ENCODE measurements at regions not wholly inside any gene's neighbourhood (a gene's known extent, or its start where the extent isn't known, plus 50 kb on each side); places are given as distances from the start of the nearest gene placed in this dataset.

DNA sequence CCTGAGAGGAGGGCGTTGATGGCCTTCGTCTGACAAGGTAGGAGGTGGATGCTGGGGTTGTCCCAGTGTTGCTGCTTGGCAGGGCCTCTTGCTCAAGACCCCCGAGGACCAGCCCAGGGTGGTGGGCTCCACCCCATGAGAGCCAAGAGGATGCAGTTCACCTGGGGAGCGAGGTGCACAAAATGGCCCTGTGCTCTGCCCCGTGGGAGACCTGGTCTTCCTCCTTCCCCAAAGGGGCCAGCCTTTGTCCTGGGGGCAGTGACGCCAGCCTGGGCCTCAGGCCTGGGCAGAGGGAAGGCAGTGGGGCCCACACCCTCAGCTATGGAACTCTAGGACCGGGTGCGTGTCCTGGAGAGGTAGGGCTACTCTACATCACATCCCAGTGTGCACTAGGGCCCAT, 1233.3 kb downstream of the TBC1D22A start:
- no peak for DNase-seq (ENCODE audit: low spot score)

DNA sequence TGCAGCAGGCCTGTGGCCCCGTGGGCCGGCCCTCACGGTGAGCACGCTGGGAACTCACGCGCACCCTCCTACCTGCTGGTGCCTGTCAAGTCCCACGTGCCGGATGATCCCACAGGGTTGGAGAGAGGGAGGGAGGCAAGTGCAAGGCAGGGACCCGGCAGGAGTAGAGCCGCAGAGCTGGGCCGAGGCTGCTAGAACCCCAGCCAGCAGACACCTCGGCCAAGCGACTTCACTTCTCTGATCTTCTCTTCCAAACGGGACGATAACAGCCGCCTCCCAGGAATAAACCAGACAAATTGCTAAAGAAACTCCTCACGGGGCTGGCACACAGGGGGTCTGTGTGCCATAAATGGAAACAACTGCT, 1232.8 kb downstream of the TBC1D22A start:
- no peak for DNase-seq (ENCODE audit: low spot score)

- no peak for DNase-seq (ENCODE audit: low spot score)
These were observed 1232.3 kb downstream of the TBC1D22A start for GRCh38 chr22:47994601-47995263.

DNA sequence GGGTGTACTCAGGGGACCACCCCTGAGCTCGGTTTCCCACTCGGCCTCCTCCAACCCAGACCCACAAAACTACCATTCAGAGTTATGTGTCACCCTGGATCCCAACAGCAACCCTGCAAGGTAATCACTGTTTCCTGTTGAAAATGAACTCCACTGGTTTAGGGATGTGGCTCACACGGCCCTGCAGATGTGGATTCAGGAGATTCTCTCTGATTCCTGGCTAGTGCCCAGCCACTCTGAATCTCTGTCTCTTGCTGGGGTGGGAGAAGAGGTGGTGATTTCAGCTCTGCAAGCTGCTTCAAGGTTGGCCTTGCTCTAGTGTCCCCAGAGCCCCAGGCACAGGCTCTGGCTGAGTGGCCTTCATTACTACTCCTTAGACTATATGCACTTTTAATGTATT, 1231.6 kb downstream of the TBC1D22A start:
- DNase-seq (ENCODE audit: low spot score), result no peak

- DNase-seq (ENCODE audit: low spot score), result no peak
These were observed 1228.0 kb downstream of the TBC1D22A start for GRCh38 chr22:47990481-47990880.

- no peak for DNase-seq (ENCODE audit: low spot score)
These were observed 1225.5 kb downstream of the TBC1D22A start for GRCh38 chr22:47987885-47988515.

DNA sequence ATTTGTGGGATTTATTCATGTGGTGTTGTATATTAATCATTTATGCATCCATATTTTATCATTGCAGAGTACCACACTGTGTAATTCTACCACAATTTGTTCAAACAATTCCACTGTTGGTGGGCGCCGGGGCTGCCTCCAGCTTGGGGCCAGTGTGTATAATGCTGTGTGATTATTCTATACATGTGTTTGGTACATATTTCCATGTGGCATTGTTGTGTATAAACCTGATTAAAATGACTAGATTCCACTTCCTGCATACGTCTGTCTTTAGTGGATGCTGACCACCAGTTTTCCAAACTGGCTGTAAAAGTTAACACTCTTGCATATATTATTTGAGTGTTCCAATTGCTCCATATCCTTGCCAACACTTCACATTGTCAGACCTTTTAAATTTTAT, 1213.8 kb downstream of the TBC1D22A start:
- DNase-seq (ENCODE audit: low spot score), result no peak

DNA sequence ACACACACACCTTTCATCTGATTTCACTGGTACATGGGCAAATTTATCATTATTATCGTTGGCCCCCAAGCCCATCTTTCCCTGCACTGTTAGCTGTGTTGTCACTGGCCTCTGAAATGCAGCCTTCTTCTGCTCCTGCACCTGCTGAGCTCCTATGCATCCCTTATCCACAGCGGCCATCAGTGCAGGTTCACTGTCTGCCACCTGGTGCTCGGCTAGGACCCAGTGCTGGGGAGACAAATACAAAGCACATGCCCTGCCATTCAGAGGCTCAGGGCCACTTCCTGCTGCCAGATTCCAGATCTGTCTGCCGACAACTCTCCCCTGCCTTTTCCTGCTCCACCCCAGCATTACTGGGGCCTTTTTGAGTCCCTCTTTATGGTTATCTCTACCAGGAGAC, 1205.4 kb downstream of the TBC1D22A start:
- DNase-seq (ENCODE audit: low spot score), result no peak

- DNase-seq (ENCODE audit: low spot score), result no peak
These were observed 1203.9 kb downstream of the TBC1D22A start for GRCh38 chr22:47966316-47966715.

- no peak for DNase-seq (ENCODE audit: low spot score)
These were observed 1203.4 kb downstream of the TBC1D22A start for GRCh38 chr22:47965896-47966295.

DNA sequence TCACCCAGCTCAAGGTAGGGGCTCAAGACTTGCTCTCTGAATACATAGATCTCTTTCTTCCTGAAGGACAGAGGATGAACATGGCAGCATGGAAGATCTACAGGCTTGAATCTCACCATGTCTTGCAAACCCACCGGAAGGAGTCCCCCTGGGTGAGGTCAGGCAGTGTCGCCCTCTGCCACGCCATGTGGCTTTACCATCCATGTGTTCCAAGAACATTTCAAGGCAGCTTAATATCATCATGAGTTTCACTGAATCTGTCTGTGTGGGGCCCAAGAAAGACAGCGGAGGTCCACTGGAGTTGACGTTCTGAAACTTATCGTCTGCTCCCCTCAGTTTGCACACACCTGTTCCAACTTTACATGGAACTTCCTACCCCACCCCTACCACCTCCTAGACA, 1202.6 kb downstream of the TBC1D22A start:
- DNase-seq (ENCODE audit: low spot score), result no peak

DNA sequence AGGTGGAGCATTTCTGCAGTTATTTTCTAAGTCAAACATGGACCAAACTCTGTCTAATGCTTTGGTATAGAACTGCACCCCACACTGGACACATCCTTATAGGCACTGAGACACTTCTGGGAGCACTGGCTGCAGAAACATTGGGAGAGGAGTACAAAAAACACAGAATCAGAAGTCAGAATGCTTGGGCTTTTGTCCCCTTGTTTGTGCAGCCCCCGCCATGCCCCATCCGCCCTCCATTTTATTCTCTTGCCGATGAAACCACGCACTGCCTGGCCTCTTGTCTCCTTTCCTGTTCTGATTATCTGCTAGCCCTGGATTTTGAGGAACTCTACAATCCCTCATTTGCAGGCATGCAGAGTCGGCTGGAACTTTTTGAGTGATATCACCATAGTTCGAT, 1201.2 kb downstream of the TBC1D22A start:
- no peak for DNase-seq (ENCODE audit: low spot score)

GRCh38 chr22:47957649-47958048, 1195.2 kb downstream of the TBC1D22A start:
- no peak for DNase-seq (ENCODE audit: low spot score)

DNA sequence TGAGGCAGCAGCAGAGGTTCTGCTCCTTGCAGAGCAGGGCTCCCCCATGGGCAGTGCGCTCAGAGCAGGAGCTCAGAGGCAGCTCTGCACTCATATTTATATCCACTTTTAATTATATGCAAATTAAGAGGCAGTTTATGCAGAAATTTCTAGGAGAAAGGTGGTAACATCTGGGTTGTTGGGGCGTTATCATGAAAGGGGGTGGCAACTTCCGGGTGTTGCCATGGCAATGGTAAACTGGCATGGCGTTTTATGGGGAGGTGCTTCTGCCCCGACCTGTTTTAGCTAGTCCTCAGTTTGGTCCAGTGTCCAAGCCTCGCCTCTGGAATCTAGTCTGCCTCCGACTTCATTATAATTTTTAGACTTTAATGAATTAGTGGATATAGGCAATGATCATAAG, 1191.7 kb downstream of the TBC1D22A start:
- no peak for DNase-seq (ENCODE audit: low spot score)

DNA sequence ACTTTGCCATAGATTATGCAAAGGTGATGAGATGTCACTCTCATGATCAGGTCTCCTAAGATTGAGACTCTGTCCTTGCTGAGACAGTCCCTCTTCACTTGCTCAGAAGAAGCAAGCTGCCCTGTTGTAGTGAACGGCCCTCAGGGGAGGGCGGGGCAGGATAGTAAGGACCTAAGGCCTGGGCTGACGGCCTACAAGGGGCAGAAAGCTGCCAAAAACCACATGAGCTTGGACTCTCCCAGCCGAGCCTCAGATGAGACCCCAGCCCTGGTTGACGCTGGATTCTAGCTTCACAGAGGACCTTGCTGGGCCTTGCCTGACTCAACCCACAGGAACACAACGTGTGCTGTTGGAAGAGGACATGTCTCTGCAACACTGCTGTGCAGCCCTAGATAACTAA, 1182.5 kb downstream of the TBC1D22A start:
- DNase-seq (ENCODE audit: low spot score), result no peak

- DNase-seq (ENCODE audit: low spot score), result no peak
These were observed 1181.6 kb downstream of the TBC1D22A start for GRCh38 chr22:47943729-47944700.

DNA sequence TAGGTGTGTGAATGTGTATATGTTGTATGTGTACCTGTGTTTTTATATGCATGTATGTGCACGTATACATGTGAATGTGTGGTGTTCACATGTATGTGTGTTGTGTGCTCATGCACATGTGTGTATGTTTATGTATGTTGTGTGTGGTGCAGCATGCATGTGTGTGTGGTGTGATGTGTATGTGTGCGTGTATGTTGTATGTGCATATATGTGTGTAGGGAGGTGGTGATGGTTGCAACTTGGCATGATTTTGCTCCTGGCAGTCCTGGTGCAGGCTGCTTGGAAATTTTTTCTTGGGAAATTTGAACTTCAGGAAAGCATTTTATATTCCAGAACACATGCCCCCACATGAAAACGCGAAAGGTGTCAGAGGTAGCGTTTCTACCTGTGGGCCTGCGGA, 1177.8 kb downstream of the TBC1D22A start:
- DNase-seq (ENCODE audit: low spot score), result no peak

GRCh38 chr22:47933891-47934290, 1171.4 kb downstream of the TBC1D22A start:
- DNase-seq (ENCODE audit: low spot score), result no peak

DNA sequence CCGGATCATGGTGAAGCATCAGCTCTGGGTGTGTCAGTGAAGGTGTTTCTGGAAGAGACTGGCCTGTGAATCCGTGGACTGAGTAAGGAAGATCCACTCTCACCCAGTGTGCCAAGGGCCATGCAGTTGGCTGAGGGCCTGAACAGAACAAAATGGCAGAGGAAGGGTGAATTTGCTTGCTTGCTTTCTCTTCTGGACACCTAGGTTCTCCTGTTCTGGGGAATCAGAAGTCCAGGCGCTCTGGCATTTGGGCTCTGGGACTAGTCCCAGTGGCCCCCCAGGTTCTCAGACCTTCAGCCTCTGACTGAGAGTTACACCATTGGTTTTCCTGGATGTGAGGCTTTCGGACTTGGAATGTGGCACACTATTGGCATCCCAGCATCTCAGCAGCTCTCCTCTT, 1170.8 kb downstream of the TBC1D22A start:
- DNase-seq (ENCODE audit: low spot score), result no peak

GRCh38 chr22:47929646-47930185, 1167.3 kb downstream of the TBC1D22A start:
- DNase-seq (ENCODE audit: low spot score), result no peak

- no peak for DNase-seq (ENCODE audit: low spot score)
These were observed 1166.6 kb downstream of the TBC1D22A start for GRCh38 chr22:47929073-47929472.

DNA sequence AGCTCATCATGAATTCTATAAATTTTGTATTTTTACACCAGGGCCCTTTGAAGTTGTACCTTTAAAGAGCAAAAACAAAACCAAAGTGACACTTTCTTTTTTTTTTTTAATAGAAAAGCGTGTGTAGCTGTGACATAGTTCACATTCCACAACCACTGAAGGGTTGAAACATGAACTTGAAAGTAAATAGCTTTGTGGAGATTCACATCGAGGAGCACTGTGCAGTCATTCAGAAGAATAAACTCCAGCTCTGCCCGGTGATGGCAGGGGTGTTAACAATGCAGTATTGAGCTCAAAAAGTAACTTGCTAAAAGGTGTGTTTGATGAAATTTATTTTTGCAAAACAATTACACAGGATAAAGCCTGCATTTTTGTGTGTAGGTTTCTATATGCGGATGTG, 1166.2 kb downstream of the TBC1D22A start:
- no peak for DNase-seq (ENCODE audit: low spot score)

Data from CD4-positive, alpha-beta T cell treated with Interleukin-2 at 100 ng/mL for 4 hours (primary cell).